PFSK-1 (cell line): ENCODE measurements at regions not wholly inside any gene's neighbourhood (a gene's known extent, or its start where the extent isn't known, plus 50 kb on each side); places are given as distances from the start of the nearest gene placed in this dataset.

Source experiments
- FOXP2 ChIP-seq: optimal IDR thresholded peaks from 2 replicates; pipeline ENCODE3; 2011; ENCODE audit warnings: borderline replicate concordance, control low read depth, inconsistent platforms; ENCODE audit not compliant: insufficient read depth; ENCODE audit errors: extremely low read length, extremely low read depth
- POLR2AphosphoS5 ChIP-seq: IDR thresholded peaks from 2 replicates; pipeline ENCODE4 v1.6.1; 2012; ENCODE audit warnings: low read depth, mild to moderate bottlenecking, control low read depth, low read length, moderate library complexity
- REST ChIP-seq, 2 experiments: IDR thresholded peaks; 2 replicates each; pipeline versions ENCODE4 v1.6.1 to v1.8.0; 2011 to 2012; ENCODE audit warnings: low read depth in 2 of 2, low read length in 2 of 2, control low read depth in 1 of 2, inconsistent platforms in 1 of 2, mild to moderate bottlenecking in 1 of 2, moderate library complexity in 1 of 2; ENCODE audit not compliant: insufficient read depth in 1 of 2

GRCh38 chr9:13673348-13673747 lies 393.9 kb upstream of the MPDZ start:
- no peak for TF ChIP-seq REST (IDR thresholded peaks at IDR 0.05; ENCODE audit: insufficient read depth in 1 of 2, low read depth in 2 of 2, low read length in 2 of 2)
- TF ChIP-seq FOXP2, result no peak
- no peak for TF ChIP-seq POLR2AphosphoS5
